ENCODE measurements at regions not wholly inside any gene's neighbourhood (a gene's known extent, or its start where the extent isn't known, plus 50 kb on each side); places are given as distances from the start of the nearest gene placed in this dataset.
A peak's percentile ranks its signal among the peaks of the same experiment; 100 is the strongest.
"Not testable (repeated sequence)": the region's sequence is repeated elsewhere in the genome, so short reads cannot be mapped to it uniquely, and the experiment has no call there.

DNA sequence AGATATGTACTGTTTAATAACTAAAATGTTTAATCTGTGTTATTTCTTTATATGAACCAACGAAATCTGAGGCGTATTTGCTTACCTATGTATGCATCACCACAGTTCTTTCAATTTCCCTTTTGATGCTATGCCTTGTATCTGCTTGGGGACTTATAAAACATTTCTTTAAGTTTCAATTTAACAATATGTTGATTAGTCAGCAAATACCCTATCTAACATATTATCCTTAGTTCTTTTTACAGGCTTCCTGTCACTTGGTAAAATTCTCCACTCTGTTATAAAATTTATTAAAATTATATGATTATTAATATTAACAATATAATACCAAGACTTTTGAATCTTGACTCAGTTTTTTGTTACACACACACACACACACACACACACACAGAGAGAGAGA, 174.3 kb downstream of the CPS1 start:
- intact Hi-C loops (cut with DNase I), result no loop called here
- no peak for DNase-seq

DNA sequence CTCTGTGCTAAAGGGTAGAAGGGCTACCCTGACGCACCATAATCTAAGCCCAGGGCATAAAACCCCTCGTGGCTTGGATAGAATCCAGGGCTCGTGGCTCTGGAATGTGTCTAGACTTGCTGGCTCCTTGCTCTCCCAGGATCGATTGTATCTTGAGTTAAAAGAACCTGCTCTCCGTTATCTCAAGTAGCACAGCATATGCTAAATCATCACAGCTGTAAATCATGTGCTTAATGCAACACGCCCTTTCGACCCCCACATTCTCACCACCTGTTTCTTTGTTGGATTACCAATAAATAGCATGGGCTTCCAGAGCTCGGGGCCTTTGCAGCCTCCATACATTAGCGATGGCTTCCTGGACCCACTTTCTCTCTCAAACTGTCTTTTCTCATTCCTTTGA, 190.4 kb downstream of the CPS1 start:
- DNase-seq; intact Hi-C loops (cut with DNase I): not testable (repeated sequence)

DNA sequence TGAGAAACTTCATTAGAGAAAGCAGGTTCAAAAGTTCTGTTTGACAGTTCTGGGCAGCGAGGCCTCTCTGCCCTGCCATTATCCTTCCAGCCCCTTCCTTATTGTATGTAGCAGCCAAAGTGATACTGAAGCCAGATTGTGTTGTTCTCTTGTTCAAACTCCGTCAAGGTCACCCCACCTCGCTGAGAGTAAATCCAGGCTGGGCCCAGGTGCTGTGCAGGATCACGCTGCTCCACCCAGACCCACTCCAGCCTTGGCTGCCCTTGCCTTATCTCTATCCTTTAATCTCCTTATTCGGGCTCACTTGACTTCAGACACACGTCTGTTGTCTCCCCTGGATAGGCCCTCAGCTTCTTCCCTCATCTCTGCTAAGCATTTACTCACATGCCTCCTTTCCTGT, 196.1 kb downstream of the CPS1 start:
- no peak for DNase-seq
- intact Hi-C loops (cut with DNase I), result no loop called here

DNA sequence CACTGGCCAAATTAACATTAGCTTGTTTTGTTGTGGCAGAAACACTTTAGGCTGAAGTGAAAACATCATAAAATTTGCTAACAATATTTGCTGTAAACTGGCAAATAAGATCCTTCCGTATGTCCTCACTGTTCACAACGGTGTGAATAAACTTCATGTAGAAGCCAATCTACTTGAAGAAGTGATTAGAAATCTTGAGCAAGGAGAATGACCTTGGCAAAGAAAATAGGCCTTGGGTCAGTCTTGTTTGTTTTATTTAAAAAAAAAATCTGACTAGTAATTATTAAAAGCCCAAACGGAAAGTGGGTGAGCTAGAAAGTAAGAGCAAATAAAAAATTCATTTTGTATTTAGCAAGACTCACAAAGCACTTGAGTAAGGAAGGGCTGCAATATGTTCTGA, 197.0 kb downstream of the CPS1 start:
- DNase-seq, result no peak
- intact Hi-C loops (cut with DNase I), result no loop called here

DNA sequence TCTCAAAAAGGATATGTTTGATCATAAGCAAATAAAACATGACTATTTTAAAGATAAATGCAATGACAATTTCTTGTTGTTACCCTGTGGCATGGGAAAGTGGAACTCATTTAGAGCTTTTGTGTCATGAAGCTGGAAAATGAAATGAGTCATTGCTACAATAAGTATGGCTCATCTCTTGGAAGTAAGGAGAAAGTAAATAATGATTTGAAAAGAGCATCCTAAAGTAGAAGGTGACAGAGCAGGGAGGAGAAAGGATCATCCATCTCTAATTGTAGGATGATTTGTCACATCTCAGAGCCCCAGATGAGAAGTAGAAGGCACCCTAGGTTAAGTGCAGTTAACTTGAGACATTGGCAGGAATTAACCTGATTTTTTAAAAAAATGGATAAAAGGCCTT, 200.5 kb downstream of the CPS1 start:
- intact Hi-C loops (cut with DNase I), result no loop called here
- DNase-seq, result no peak

DNA sequence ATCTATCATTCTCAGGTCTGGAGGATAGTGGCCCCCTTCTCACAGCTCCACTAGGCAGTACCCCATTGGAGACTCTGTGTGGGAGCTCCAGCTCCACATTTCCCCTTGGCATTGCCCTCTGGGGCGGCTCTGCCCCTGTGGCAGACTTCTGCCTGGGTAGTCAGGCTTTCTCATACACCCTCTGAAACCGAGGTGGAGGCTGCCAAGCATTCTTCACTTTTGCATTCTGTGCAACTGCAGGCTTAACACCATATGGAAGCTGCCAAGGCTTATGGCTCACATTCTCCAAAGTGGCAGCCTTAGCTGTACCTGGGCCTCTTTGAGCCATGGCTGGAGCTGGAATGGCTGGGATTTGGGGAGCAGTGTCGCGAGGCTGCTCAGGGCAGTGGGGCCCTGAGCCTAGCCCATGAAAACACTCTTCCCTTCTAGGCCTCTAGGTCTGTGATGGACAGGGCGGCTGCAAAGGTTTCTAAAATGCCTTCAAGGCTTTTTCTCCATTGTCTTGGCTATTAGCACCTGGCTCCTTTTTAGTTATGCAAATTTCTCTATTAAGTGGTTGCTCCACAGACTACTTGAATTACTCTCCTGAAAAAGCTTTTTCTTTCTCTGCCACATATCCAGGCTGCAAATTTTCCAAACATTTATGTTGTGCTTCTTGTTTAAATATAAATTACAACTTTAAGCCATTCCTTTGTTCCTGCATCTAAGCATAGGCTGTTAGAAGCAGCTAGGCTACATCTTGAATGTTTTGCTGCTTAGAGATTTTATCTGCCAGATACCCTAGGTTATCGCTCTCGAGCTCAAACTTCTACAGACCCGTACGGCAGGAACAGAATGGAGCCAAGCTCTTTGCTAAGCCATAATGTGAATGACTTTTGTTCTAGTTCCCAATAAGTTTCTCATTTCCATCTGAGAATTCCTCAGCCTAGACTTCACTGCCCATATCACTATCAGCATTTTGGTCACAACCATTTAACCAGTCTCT, 206.5 kb downstream of the CPS1 start:
- intact Hi-C loops (cut with DNase I), result no loop called here
- DNase-seq, result no peak

DNA sequence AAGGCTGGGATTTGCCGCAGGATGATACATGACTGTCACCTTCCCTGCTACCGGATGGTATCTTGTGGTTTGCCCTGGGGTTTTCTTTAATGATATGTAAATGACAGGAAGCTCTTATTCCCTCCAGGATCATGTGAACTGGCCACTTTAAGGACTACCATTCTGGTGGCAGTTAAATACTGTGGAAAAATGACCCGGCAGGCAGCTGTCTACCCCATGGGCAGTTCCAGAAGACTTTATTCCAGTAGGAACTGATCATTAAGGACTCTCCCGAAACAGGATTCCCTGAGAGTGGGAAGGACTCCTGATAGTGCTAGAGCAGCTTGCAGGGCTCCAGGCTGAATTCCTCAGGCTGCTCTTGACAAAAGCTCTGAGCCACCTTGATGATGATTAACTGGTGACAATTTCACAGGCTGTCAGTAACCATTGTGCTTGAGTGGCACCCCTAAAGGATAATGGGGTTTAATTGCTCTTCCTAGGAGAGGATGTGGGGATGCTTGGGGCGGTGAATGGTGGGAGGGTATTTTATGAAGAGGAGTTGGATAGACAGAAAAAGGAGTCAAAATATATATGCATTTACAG, 212.0 kb downstream of the CPS1 start:
- DNase-seq, result peak in 14 of 42 donors; percentile 6 to 63 (median 22)
- intact Hi-C loops (cut with DNase I), result no loop called here

DNA sequence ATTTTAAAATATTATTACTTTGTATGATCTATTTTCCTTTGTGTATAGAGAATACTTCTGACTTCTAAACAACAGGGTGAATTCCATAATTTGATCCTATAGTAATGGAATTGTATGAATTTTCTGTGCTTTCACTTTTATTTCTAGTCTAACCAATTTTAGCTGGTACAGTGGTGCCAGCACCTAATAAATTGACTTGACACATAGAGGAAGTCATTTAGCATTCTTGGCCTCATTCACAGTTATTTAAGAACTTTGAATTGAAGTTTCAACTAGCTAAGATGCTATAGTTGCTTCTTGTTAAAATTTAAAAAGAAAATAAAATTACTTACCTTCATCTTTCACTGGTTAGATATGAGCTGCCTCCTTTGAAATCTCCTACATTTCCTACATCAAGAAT, 220.4 kb downstream of the CPS1 start:
- DNase-seq, result no peak
- intact Hi-C loops (cut with DNase I), result no loop called here

DNA sequence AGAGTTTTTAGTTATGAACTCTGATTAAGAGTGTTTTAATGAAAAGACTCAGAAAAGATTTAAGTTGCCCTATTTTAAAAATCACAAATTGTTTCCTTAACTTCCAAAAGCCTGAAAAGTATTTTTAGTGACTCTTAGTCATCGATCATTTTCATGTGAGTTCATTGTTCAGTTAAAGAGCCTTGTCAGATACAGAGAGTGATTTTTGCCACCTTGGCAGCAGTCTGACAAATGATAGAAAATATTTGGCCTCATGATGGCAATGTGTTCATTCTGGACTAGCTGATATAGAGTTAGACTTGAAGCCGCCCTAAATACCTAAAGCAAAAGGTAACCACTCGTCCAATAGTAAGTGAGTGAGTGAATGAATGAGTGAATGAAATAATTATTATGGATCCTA, 225.8 kb downstream of the CPS1 start:
- DNase-seq, result peak in 8 of 42 donors; percentile 1 to 50 (median 20)
- intact Hi-C loops (cut with DNase I), result no loop called here

DNA sequence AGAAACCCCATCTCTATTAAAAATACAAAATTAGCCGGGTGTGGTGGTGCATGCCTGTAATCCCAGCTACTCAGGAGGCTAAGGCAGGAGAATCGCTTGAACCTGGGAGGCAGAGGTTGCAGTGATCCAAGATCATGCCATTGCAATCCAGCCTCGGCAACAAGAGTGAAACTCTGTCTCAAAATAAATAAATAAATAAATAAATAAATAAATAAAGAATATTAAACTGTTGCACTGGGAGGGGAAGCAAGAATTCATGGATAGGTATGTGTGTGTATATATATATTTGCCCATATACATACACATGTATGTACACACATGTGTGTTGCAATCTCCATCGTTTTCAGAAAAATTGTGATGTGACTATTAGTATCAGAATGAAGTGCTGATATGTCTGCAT, 231.4 kb downstream of the CPS1 start:
- DNase-seq; intact Hi-C loops (cut with DNase I): not testable (repeated sequence)

DNA sequence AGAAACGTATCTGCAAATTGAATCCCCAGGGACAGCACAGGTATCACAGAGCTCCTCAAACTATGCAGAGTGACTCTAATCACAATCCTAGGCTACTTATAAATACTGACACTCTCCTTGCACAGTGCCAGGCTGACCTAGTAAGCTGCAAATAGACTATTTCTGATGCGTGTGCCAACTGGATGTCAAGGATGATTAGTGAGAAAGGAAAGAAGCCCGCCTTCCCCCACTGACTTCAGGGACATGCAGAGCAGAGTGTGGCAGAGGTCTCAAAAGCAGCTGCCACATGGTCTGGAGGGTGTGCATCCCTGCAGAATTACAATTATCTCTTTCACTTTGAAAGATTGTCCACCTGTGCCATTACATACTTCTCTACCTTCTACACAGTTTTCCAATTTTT, 235.6 kb downstream of the CPS1 start:
- DNase-seq, result no peak
- intact Hi-C loops (cut with DNase I), result no loop called here

DNA sequence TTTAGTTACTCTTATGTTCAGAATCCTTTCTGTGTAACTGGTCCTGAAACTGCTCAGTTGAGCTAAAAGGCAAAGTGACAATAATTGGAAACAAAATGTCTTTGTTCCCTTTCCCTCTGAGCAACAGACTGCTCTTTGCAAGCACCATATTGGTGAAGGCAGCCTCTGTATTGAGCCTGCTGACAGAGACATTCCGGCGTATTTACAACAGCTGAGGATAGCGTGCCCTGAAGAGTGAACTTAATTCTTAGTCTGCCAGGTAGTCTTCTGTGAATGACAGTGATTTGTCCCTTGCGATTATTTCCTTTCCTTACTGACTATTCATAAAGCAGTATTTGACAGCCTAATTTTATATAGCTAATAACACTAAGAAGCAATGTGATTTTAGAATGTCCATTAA, 239.1 kb downstream of the CPS1 start:
- peak in 2 of 42 donors; percentile 6 to 15 for DNase-seq
- intact Hi-C loops (cut with DNase I), result no loop called here

DNA sequence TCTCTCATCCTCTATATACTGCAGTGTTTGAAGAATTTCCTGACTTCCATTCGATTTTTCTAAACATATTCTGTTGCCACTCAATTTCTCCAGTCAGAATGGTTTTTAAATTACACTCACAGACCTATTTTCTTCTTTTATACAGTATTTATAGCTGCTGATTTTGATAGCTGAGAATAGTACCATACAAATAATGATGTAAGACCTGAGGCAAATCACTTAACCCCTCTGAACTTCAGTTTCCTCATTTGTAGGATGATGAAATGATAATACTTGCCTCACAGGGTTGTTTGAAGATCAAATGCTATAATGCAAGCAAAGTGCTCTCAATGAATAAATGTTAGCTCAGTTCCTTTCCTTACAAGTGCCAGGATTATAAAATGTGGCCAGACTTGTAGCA, 241.8 kb downstream of the CPS1 start:
- DNase-seq, result no peak
- intact Hi-C loops (cut with DNase I), result no loop called here

DNA sequence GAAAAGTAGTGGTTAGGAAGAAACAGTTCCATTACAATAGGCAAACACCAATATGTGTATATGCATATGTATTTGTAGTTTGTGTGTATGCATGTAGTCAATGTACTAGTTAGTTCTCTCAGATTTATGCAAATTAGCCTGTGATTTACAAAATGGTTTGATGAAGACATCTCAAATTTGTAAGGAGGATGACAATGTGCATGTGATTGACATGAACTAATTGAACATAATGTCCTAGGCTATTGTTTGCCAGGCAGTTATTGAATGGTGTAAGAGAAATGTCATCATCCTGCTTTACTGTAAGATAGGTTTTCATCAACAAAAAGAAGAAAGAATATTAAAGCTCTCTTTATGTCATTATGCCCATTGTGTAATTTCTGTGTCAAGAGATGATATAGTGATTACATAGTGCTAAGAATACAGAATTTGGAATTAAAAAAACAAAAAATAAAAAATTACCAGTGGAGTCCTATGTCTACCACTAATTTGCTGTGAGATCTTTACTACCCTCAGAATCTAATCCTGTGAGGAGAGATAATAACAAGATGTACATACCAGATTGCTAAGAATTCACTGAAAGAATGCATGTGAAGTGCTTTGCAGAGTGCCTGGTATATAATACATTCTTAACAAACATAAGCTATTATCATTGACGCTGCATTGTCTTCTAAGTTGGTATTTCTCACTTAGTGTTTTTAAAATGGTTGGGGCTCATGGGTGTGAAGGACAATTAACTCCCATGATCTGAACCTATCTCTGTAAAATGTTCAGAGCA, 258.0 kb downstream of the CPS1 start:
- intact Hi-C loops (cut with DNase I), result no loop called here
- DNase-seq, result no peak

DNA sequence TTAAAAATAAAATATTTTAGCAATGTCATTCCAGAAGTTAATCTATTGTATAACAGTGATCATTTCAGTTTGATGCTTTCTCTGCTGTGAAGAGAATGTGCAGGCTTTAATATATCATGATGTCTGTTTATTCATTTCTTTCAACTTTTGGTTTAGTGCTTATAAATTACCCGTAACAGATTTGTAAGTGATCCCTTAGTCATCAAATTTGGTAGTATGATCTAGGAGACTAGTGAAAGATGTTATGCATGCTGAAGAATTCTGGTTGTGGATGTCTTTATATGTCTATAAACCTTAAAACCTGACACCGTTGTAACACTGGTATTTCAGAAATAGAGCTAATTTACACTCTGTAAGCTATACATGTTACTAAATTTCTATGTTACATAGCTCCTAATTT, 260.4 kb downstream of the CPS1 start:
- intact Hi-C loops (cut with DNase I), result no loop called here
- no peak for DNase-seq

DNA sequence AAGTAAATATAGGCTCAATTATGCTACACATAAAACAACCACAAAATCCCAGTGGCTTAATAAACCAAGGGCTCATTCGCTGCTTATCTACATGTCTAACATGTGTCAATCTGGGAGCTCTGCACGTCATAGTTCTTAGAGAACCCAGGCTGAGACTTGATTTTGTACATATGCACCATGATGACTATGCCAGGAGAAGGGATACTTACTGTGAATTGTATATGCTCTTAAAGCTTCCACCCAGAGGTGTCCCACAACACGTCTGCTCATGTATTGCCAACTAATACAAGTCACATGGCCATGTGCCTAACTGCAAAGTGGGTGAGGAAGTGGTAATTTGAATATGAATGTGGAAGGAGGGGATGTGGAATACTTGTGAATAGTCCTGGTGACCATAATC, 262.1 kb downstream of the CPS1 start:
- intact Hi-C loops (cut with DNase I), result no loop called here
- no peak for DNase-seq

DNA sequence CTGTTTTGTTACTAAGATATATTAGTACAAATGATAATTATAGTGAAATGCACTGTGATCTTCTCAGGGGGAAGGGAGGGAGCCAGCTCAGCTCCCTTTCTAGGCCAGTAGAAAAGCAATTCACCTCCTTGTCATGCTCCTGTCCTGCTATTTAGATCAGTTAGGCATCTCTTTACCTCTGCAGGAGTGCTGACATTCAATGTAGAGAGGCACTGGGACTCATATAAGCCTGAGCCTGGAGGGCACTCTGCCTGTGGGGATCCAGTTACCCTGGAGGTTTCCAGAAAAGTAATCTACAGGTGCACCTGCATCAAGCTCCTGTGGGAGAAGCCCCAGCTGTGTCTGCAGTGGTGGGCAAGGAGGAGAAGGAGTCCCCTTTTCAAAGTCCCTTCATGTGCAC, 277.0 kb downstream of the CPS1 start:
- no peak for DNase-seq
- intact Hi-C loops (cut with DNase I), result no loop called here

DNA sequence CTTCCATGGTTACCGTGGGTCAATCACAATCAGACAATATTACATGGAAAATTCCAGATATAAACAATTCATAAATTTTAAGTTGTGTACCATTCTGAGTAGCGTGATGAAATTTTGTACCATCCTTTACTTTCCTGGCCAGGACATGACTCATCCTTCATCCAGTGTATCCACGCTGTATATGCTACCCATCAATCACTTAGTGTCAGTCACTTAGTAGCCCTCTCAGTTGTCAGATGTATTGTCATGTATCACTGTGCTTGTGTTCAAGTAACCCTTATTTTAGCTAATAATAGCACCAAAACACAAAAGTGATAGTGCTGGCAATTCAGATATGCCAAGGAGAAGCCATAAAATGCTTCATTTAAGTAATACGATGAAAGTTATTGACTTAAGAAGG, 282.6 kb downstream of the CPS1 start:
- intact Hi-C loops (cut with DNase I), result no loop called here
- DNase-seq, result no peak

DNA sequence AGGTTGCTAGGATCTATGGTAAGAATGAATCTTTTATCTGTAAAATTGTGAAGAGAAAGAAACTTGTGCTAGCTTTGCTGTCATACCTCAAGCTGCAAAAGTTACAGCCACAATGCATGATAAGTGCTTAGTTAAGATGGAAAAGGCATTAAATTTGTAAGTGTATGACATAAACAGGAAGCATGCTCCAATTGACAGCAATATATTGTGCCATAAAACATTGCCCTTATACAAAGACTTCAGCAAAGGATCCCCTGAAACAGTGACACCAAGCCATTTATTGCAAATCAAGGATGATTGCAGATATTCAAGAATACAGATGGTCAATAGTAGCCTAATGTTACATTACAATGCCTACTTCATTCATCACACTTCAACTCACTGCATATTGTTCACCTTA, 283.1 kb downstream of the CPS1 start:
- intact Hi-C loops (cut with DNase I), result no loop called here
- DNase-seq, result no peak

DNA sequence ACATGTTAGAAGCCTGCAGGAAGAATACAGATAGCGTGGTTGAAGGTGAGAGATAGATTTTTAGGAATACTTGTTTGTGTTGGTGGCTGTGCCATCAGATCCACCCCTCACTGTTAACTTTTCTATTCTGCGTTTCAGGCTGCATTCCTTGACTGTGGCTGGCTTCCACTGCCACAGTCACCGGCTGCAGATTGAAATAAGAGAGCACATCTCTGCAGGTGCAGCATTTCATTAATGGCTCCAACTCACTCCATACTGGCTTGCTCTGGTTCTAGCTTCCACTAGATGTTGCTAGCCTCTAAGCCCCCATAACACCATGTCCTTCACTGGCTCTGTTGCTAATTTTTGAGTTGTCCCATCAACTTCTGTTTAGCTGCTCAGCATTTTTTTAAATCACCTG, 286.5 kb downstream of the CPS1 start:
- DNase-seq, result no peak
- intact Hi-C loops (cut with DNase I), result no loop called here
